MM.1S (cell line): ENCODE measurements at regions not wholly inside any gene's neighbourhood (a gene's known extent, or its start where the extent isn't known, plus 50 kb on each side); places are given as distances from the start of the nearest gene placed in this dataset.

ENCODE experiments used
- CTCF ChIP-seq: fragments of 300-600 bp; sonication (generic); IDR thresholded peaks from 2 replicates; pipeline ENCODE4 v1.5.1; 2016; ENCODE audit warnings: antibody characterized with exemption, low read length, mixed read lengths
- EZH2 ChIP-seq: fragments of 300-600 bp; sonication (generic); optimal IDR thresholded peaks from 2 replicates; pipeline ENCODE3; 2017; ENCODE audit warnings: low read depth, mild to moderate bottlenecking, antibody characterized with exemption, low read length, mixed read lengths
- EZH2phosphoT487 ChIP-seq: fragments of 300-600 bp; sonication (generic); IDR thresholded peaks from 2 replicates; pipeline ENCODE4 v1.6.1; 2018; ENCODE audit warnings: antibody characterized with exemption, low read length

- no peak for TF ChIP-seq CTCF
- TF ChIP-seq EZH2: no peak
- no peak for TF ChIP-seq EZH2phosphoT487
These were observed 1192.1 kb upstream of the PRKX start for GRCh38 chrX:4905576-4905975.
